ENCODE measurements at regions not wholly inside any gene's neighbourhood (a gene's known extent, or its start where the extent isn't known, plus 50 kb on each side); places are given as distances from the start of the nearest gene placed in this dataset.
"Not testable (repeated sequence)": the region's sequence is repeated elsewhere in the genome, so short reads cannot be mapped to it uniquely, and the experiment has no call there.

DNA sequence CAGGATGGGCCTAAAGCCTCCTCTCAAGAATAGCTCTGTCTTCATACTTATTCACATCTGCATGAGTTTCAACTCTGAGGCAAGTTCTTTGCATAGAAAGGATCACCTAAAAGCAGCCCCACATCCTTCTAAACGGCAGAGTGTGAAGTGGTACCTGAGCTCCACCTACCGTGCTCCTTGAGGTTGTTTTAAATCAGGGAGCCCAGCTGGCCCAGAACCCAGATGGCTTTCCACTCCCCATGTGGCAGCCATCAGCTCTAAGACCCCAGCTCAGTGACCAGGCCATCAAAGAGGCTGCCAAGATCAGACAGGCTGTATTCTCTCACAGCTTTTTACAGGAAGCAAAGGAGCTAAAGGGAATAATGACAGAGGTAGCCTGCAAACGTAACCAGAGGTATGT, 299.3 kb downstream of the RASEF start:
- no peaks in the 10 kb centered on the region for H3K9me3 ChIP-seq (ENCODE audit: control insufficient read depth in 4 of 4, insufficient read depth in 3 of 4, low read length in 3 of 4)
- TF ChIP-seq, protein P1, sequence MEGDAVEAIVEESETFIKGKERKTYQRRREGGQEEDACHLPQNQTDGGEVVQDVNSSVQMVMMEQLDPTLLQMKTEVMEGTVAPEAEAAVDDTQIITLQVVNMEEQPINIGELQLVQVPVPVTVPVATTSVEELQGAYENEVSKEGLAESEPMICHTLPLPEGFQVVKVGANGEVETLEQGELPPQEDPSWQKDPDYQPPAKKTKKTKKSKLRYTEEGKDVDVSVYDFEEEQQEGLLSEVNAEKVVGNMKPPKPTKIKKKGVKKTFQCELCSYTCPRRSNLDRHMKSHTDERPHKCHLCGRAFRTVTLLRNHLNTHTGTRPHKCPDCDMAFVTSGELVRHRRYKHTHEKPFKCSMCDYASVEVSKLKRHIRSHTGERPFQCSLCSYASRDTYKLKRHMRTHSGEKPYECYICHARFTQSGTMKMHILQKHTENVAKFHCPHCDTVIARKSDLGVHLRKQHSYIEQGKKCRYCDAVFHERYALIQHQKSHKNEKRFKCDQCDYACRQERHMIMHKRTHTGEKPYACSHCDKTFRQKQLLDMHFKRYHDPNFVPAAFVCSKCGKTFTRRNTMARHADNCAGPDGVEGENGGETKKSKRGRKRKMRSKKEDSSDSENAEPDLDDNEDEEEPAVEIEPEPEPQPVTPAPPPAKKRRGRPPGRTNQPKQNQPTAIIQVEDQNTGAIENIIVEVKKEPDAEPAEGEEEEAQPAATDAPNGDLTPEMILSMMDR (IDR thresholded peaks at IDR 0.05; ENCODE audit: control extremely low read depth, extremely low read depth), result no peak
- no peak for ATAC-seq (ENCODE audit: insufficient read depth, low FRiP score)
- H3K27ac ChIP-seq (ENCODE audit: low read depth in 1 of 2, low read length in 1 of 2), result no peak overlapping the region
- no peaks in the 10 kb centered on the region for H3K27me3 ChIP-seq (ENCODE audit: control insufficient read depth in 3 of 3, insufficient read depth in 3 of 3, low read length in 2 of 3)
- peak in 2 of 3 donors; percentile 11 to 35 for DNase-seq
- no peaks in the 10 kb centered on the region for H3K4me1 ChIP-seq (ENCODE audit: control insufficient read depth in 5 of 5, insufficient read depth in 5 of 5, low read length in 5 of 5)
- H3K4me3 ChIP-seq, result no peak overlapping the region
- no peak overlapping the region for H3K9ac ChIP-seq (ENCODE audit: insufficient read depth in 1 of 2, low read length in 2 of 2)
- 13 to 21% methylated on average over 3 of the region's 3 CpGs for WGBS, 2 donors
- no peaks in the 10 kb centered on the region for H3K36me3 ChIP-seq (ENCODE audit: control insufficient read depth in 4 of 4, insufficient read depth in 4 of 4, low read length in 4 of 4)

DNA sequence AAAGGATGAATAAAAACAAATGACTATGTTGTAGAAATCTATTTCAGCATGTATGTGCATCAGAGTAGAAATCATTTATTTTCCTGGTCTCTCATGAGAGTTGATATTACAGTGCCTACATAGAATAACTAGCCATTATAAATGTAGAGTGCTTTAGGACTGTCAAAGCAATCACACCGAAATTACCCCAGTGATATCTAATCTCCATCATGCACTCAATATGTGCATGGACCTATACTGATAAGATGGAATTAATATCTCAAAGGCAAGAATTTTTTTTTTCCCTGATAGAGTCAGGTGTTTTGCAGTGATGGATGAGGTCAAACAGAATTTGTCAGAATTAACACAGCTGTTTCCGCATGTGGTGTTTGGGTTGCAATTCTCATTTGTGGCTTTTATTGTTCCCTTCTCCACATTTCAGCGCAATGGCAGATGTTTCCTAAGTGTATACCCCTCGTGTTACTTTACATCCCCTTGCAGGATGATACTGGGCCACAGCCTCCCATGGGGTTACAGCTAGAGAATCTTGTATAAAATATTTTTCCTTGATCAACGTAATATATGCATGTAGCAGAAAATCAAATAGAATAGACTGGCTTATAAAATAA, 298.8 kb downstream of the RASEF start:
- H3K9ac ChIP-seq (ENCODE audit: insufficient read depth in 1 of 2, low read length in 2 of 2), result no peak overlapping the region
- no peaks in the 10 kb centered on the region for H3K27me3 ChIP-seq (ENCODE audit: control insufficient read depth in 3 of 3, insufficient read depth in 3 of 3, low read length in 2 of 3)
- no peaks in the 10 kb centered on the region for H3K4me1 ChIP-seq (ENCODE audit: control insufficient read depth in 5 of 5, insufficient read depth in 5 of 5, low read length in 5 of 5)
- DNase-seq (peak in 2 of 3 donors; percentile 26 to 33), ATAC-seq (ENCODE audit: insufficient read depth, low FRiP score) (no peak)
- no peaks in the 10 kb centered on the region for H3K36me3 ChIP-seq (ENCODE audit: control insufficient read depth in 4 of 4, insufficient read depth in 4 of 4, low read length in 4 of 4)
- H3K27ac ChIP-seq (ENCODE audit: low read depth in 1 of 2, low read length in 1 of 2), result no peak overlapping the region
- 17 to 43% methylated on average over 5 of the region's 5 CpGs for WGBS, 2 donors
- TF ChIP-seq, protein P1 (IDR thresholded peaks at IDR 0.05; ENCODE audit: control extremely low read depth, extremely low read depth), result no peak
- no peaks in the 10 kb centered on the region for H3K9me3 ChIP-seq (ENCODE audit: control insufficient read depth in 4 of 4, insufficient read depth in 3 of 4, low read length in 3 of 4)
- no peak overlapping the region for H3K4me3 ChIP-seq

DNA sequence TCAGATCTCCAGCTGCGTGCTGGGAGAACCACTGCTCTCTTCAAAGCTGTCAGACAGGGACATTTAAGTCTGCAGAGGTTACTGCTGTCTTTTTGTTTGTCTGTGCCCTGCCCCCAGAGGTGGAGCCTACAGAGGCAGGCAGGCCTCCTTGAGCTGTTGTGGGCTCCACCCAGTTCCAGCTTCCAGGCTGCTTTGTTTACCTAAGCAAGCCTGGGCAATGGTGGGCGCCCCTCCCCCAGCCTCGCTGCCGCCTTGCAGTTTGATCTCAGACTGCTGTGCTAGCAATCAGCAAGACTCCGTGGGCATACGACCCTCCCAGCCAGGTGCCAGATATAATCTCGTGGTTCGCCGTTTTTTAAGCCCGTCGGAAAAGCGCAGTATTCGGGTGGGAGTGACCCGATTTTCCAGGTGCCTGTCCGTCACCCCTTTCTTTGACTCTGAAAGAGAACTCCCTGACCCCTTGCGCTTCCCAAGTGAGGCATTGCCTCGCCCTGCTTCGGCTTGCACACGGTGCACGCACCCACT, 288.2 kb downstream of the RASEF start:
- DNase-seq; H3K27ac ChIP-seq (ENCODE audit: low read depth in 1 of 2, low read length in 1 of 2); H3K27me3 ChIP-seq (ENCODE audit: control insufficient read depth in 3 of 3, insufficient read depth in 3 of 3, low read length in 2 of 3); H3K9me3 ChIP-seq (ENCODE audit: control insufficient read depth in 4 of 4, insufficient read depth in 3 of 4, low read length in 3 of 4); H3K4me1 ChIP-seq (ENCODE audit: control insufficient read depth in 5 of 5, insufficient read depth in 5 of 5, low read length in 5 of 5); ATAC-seq (ENCODE audit: insufficient read depth, low FRiP score); H3K9ac ChIP-seq (ENCODE audit: insufficient read depth in 1 of 2, low read length in 2 of 2); H3K4me3 ChIP-seq; H3K36me3 ChIP-seq (ENCODE audit: control insufficient read depth in 4 of 4, insufficient read depth in 4 of 4, low read length in 4 of 4): not testable (repeated sequence)
- 83 to 90% methylated on average over 17 to 19 of the region's 20 CpGs for WGBS, 2 donors

DNA sequence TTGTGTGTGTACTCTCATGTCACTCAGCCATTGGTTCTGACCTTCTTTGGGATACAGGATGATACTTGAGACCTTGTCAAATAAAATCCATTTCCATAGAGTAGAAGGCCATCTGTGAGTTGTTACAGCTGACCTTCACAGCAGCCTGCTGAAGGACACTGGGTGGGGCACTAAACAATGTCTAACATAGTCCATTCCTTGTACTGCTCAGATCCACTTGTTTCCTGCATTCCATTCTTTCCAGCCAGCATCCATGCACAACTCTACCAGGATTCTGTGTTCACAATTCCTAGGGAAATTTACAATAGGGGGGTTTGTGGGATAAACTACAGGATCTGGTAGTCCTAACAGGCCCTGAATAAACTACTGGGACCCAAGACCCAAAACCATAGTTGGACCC, 286.4 kb downstream of the RASEF start:
- Histone ChIP-seq H3K9ac (ENCODE audit: insufficient read depth in 1 of 2, low read length in 2 of 2) (no peak overlapping the region), H3K4me1 (ENCODE audit: control insufficient read depth in 5 of 5, insufficient read depth in 5 of 5, low read length in 5 of 5) (peaks cover 0 to under 1% (median 0%) of the 10 kb centered on the region in 5 donors), H3K36me3 (ENCODE audit: control insufficient read depth in 4 of 4, insufficient read depth in 4 of 4, low read length in 4 of 4) (no peaks in the 10 kb centered on the region), H3K27ac (ENCODE audit: low read depth in 1 of 2, low read length in 1 of 2) (no peak overlapping the region), H3K27me3 (ENCODE audit: control insufficient read depth in 3 of 3, insufficient read depth in 3 of 3, low read length in 2 of 3) (no peaks in the 10 kb centered on the region), H3K9me3 (ENCODE audit: control insufficient read depth in 4 of 4, insufficient read depth in 3 of 4, low read length in 3 of 4) (peaks cover 0 to 3% (median 0%) of the 10 kb centered on the region in 4 donors), H3K4me3 (no peak overlapping the region)
- ATAC-seq (ENCODE audit: insufficient read depth, low FRiP score), result no peak
- DNase-seq, result no peak
- TF ChIP-seq, protein P1 (IDR thresholded peaks at IDR 0.05; ENCODE audit: control extremely low read depth, extremely low read depth), result no peak

All from lung (tissue), 11 donors.